HEK293 (cell line): ENCODE measurements at regions not wholly inside any gene's neighbourhood (a gene's known extent, or its start where the extent isn't known, plus 50 kb on each side); places are given as distances from the start of the nearest gene placed in this dataset.

Experiments
- CTCF ChIA-PET: fragments of 350-600 bp; formaldehyde crosslinking; extraction: SDS; loops from one replicate; lab custom pipeline; 2021; ENCODE audit warnings: antibody characterized with exemption; lab: Yijun Ruan, JAX
- POLR2A ChIA-PET: fragments of 300-600 bp; formaldehyde crosslinking; extraction: SDS; loops from one replicate; lab custom pipeline; 2020; ENCODE audit warnings: antibody characterized with exemption, inconsistent platforms; lab: Yijun Ruan, JAX
- H3K27ac ChIP-seq: fragments of 200-500 bp; sonication (Bioruptor generic); 2 replicates; pipeline ENCODE4 v1.5.1; 2014; ENCODE audit warnings: low read depth, low read length, control low read depth, inconsistent platforms; ENCODE audit errors: extremely low read depth
- H3K36me3 ChIP-seq, 2 experiments: fragments of 200-500 bp in 1 of 2; sonication (Bioruptor generic) in 1 of 2; 1 replicate in 1 of 2; 2 replicates in 1 of 2; pipeline ENCODE4 v1.5.1; 2014 to 2017; ENCODE audit warnings: inconsistent platforms in 2 of 2, low read length in 2 of 2; ENCODE audit not compliant: control insufficient read depth in 2 of 2, insufficient read depth in 1 of 2
- H3K4me1 ChIP-seq: fragments of 200-500 bp; sonication (Bioruptor generic); 2 replicates; pipeline ENCODE4 v1.5.1; 2014; ENCODE audit warnings: mild to moderate bottlenecking, low read length, inconsistent platforms; ENCODE audit not compliant: control insufficient read depth, insufficient read depth
- H3K4me3 ChIP-seq: 2 replicates; pipeline ENCODE4 v1.5.1; 2011; ENCODE audit warnings: low read depth, mild to moderate bottlenecking, control low read depth, low read length, moderate library complexity
- H3K9me3 ChIP-seq: fragments of 200-500 bp; sonication (Bioruptor generic); 2 replicates; pipeline ENCODE4 v1.5.1; 2014; ENCODE audit warnings: low read depth, low read length, inconsistent platforms; ENCODE audit not compliant: control insufficient read depth, insufficient read depth
- AEBP2 ChIP-seq: fragments of 450-650 bp; formaldehyde crosslinking; IDR thresholded peaks from 2 replicates; pipeline ENCODE4 v1.5.1; 2016; ENCODE audit warnings: missing biosample characterization, missing genetic modification characterization, borderline replicate concordance
- BCL11B ChIP-seq: fragments of 450-650 bp; formaldehyde crosslinking; IDR thresholded peaks from 2 replicates; pipeline ENCODE4 v1.5.1; 2016; ENCODE audit warnings: low read depth, missing biosample characterization, missing genetic modification characterization
- GFI1B ChIP-seq: fragments of 450-650 bp; formaldehyde crosslinking; IDR thresholded peaks from 2 replicates; pipeline ENCODE4 v1.5.1; 2016; ENCODE audit warnings: missing biosample characterization, missing genetic modification characterization
- GLIS2 ChIP-seq: fragments of 450-650 bp; formaldehyde crosslinking; IDR thresholded peaks from 2 replicates; pipeline ENCODE4 v1.5.1; 2016; ENCODE audit warnings: missing biosample characterization, missing genetic modification characterization
- HIC1 ChIP-seq: fragments of 450-650 bp; formaldehyde crosslinking; IDR thresholded peaks from 2 replicates; pipeline ENCODE4 v1.5.1; 2016; ENCODE audit warnings: missing biosample characterization, missing genetic modification characterization
- MZF1 ChIP-seq: fragments of 450-650 bp; formaldehyde crosslinking; IDR thresholded peaks from 2 replicates; pipeline ENCODE4 v1.5.1; 2017; ENCODE audit warnings: missing biosample characterization, missing genetic modification characterization, borderline replicate concordance
- OSR2 ChIP-seq: fragments of 450-650 bp; formaldehyde crosslinking; IDR thresholded peaks from 2 replicates; pipeline ENCODE4 v1.5.1; 2016; ENCODE audit warnings: missing biosample characterization, missing genetic modification characterization
- ZBTB21 ChIP-seq: fragments of 450-650 bp; formaldehyde crosslinking; IDR thresholded peaks from 2 replicates; pipeline ENCODE4 v1.5.1; 2017; ENCODE audit warnings: missing biosample characterization, missing genetic modification characterization
- ZBTB44 ChIP-seq: fragments of 450-650 bp; IDR thresholded peaks from 2 replicates; pipeline ENCODE4 v1.5.1; 2018; ENCODE audit warnings: missing biosample characterization, mild to moderate bottlenecking, missing genetic modification characterization
- ZNF112 ChIP-seq: fragments of 450-650 bp; formaldehyde crosslinking; IDR thresholded peaks from 2 replicates; pipeline ENCODE4 v1.5.0; 2017; ENCODE audit warnings: missing biosample characterization, missing genetic modification characterization
- ZNF146 ChIP-seq: fragments of 450-650 bp; formaldehyde crosslinking; IDR thresholded peaks from 2 replicates; pipeline ENCODE4 v1.5.1; 2016; ENCODE audit warnings: missing biosample characterization, missing genetic modification characterization
- ZNF626 ChIP-seq: fragments of 450-650 bp; sonication (Bioruptor Pico); formaldehyde crosslinking; IDR thresholded peaks from 2 replicates; pipeline ENCODE4 v1.5.1; 2018; ENCODE audit warnings: missing biosample characterization, missing genetic modification characterization, inconsistent platforms
- ZNF670 ChIP-seq: fragments of 450-650 bp; formaldehyde crosslinking; IDR thresholded peaks from 2 replicates; pipeline ENCODE4 v1.5.1; 2016; ENCODE audit warnings: missing biosample characterization, missing genetic modification characterization, low read depth
- ZNF837 ChIP-seq: fragments of 450-650 bp; formaldehyde crosslinking; IDR thresholded peaks from 2 replicates; pipeline ENCODE4 v1.5.1; 2016; ENCODE audit warnings: missing biosample characterization, missing genetic modification characterization
- ZSCAN4 ChIP-seq: fragments of 450-650 bp; formaldehyde crosslinking; IDR thresholded peaks from 2 replicates; pipeline ENCODE4 v1.5.1; 2017; ENCODE audit warnings: missing biosample characterization, missing genetic modification characterization

GRCh38 chr3:178370387-178370786, 165.8 kb upstream of the KCNMB2 start:
- TF ChIP-seq GFI1B (tag by site-specific recombination) = no peak
- no peak for TF ChIP-seq BCL11B (tag by site-specific recombination)
- TF ChIP-seq ZSCAN4 (tag by site-specific recombination) = no peak
- no peak for TF ChIP-seq ZNF837 (tag by site-specific recombination)
- CTCF ChIA-PET = no interaction called here
- no peaks in the 10 kb centered on the region for H3K36me3 ChIP-seq
- no peaks in the 10 kb centered on the region for H3K9me3 ChIP-seq
- H3K4me1 ChIP-seq = no peaks in the 10 kb centered on the region
- H3K4me3 ChIP-seq = no peak overlapping the region
- POLR2A ChIA-PET = no interaction called here
- H3K27ac ChIP-seq = no peak overlapping the region

GRCh38 chr3:178381555-178381954, 154.7 kb upstream of the KCNMB2 start:
- Histone ChIP-seq H3K9me3 (no peaks in the 10 kb centered on the region), H3K4me3 (no peak overlapping the region), H3K36me3 (no peaks in the 10 kb centered on the region), H3K27ac (no peak overlapping the region), H3K4me1 (no peaks in the 10 kb centered on the region)
- ChIA-PET CTCF (interaction anchor here (0.6 kb wide), 1 partner anchor 1531 kb away, joined by 3 read pairs; no protein-coding TSS in a partner anchor), POLR2A (no interaction called here)
- TF ChIP-seq ZNF670 (tag by site-specific recombination) (no peak), AEBP2 (tag by site-specific recombination) (no peak), ZBTB44 (tag by site-specific recombination) (no peak)

GRCh38 chr3:178381971-178382448, 154.2 kb upstream of the KCNMB2 start:
- Histone ChIP-seq H3K4me3 (no peak overlapping the region), H3K4me1 (no peaks in the 10 kb centered on the region), H3K27ac (no peak overlapping the region), H3K9me3 (no peaks in the 10 kb centered on the region), H3K36me3 (no peaks in the 10 kb centered on the region)
- no peak for TF ChIP-seq GLIS2 (tag by site-specific recombination)
- ChIA-PET CTCF (interaction anchor here (0.6 kb wide), 1 partner anchor 1532 kb away, joined by 3 read pairs; no protein-coding TSS in a partner anchor), POLR2A (no interaction called here)

- Histone ChIP-seq H3K9me3 (no peaks in the 10 kb centered on the region), H3K36me3 (no peaks in the 10 kb centered on the region), H3K4me3 (no peak overlapping the region), H3K27ac (no peak overlapping the region), H3K4me1 (no peaks in the 10 kb centered on the region)
- ChIA-PET POLR2A (no interaction called here), CTCF (no interaction called here)
- TF ChIP-seq ZNF670 (tag by site-specific recombination) (no peak), ZBTB21 (tag by site-specific recombination) (no peak), MZF1 (no peak), ZNF626 (tag by site-specific recombination) (no peak), ZNF112 (tag by site-specific recombination) (no peak), OSR2 (tag by site-specific recombination) (no peak), HIC1 (tag by site-specific recombination) (no peak), ZNF146 (no peak)
These were observed 153.7 kb upstream of the KCNMB2 start for GRCh38 chr3:178382449-178383061.
